HG02642 (cell line): ENCODE measurements at regions not wholly inside any gene's neighbourhood (a gene's known extent, or its start where the extent isn't known, plus 50 kb on each side); places are given as distances from the start of the nearest gene placed in this dataset.

ENCODE experiments used
- ATAC-seq: cut with Tn5 transposase; IDR thresholded peaks from one replicate; pipeline ENCODE4 v1.9.1; 2021; ENCODE audit warnings: mild to moderate bottlenecking; ENCODE audit not compliant: unreplicated experiment, poor library complexity

- no peak for ATAC-seq
Observed at GRCh38 chr9:16960084-16960483, 89.6 kb upstream of the BNC2 start.

- no peak for ATAC-seq
Observed at GRCh38 chr9:16959391-16959790, 88.9 kb upstream of the BNC2 start.

GRCh38 chr9:16954040-16954439 lies 83.6 kb upstream of the BNC2 start:
- no peak for ATAC-seq

- no peak for ATAC-seq
Observed at GRCh38 chr9:16951502-16951901, 81.0 kb upstream of the BNC2 start.

GRCh38 chr9:16950051-16950450 lies 79.6 kb upstream of the BNC2 start:
- no peak for ATAC-seq

GRCh38 chr9:16930578-16930977 lies 60.1 kb upstream of the BNC2 start:
- ATAC-seq = no peak

GRCh38 chr9:16928179-16928945 lies 57.9 kb upstream of the BNC2 start:
- no peak for ATAC-seq

GRCh38 chr9:16925426-16925825 lies 55.0 kb upstream of the BNC2 start:
- ATAC-seq = no peak

- no peak for ATAC-seq
Observed at GRCh38 chr9:16924311-16924915, 53.9 kb upstream of the BNC2 start.

- ATAC-seq = no peak
Observed at GRCh38 chr9:16921855-16922254, 51.4 kb upstream of the BNC2 start.
